OCI-LY3 (cell line): ENCODE measurements at regions not wholly inside any gene's neighbourhood (a gene's known extent, or its start where the extent isn't known, plus 50 kb on each side); places are given as distances from the start of the nearest gene placed in this dataset.

ENCODE experiments used
- CTCF ChIP-seq: fragments of 200-600, 300-600 bp; sonication (generic); IDR thresholded peaks from 2 replicates; pipeline ENCODE4 v1.5.1; 2014; ENCODE audit warnings: antibody characterized with exemption, low read length, low read depth
- EZH2phosphoT487 ChIP-seq: fragments of 200-600 bp; shearing (Covaris generic); IDR thresholded peaks from 2 replicates; pipeline ENCODE4 v1.6.1; 2018; ENCODE audit warnings: antibody characterized with exemption, mixed run types, low read depth

GRCh38 chr15:46409841-46410301 is 775.0 kb downstream of the SQOR start:
- TF ChIP-seq EZH2phosphoT487 = no peak
- TF ChIP-seq CTCF = no peak
